ENCODE measurements at regions not wholly inside any gene's neighbourhood (a gene's known extent, or its start where the extent isn't known, plus 50 kb on each side); places are given as distances from the start of the nearest gene placed in this dataset.

- peak; percentile 83 for DNase-seq (ENCODE audit: low spot score)
Measured at GRCh38 chr6:30396833-30397479, 52.0 kb downstream of the RPP21 start.

GRCh38 chr6:30397697-30398096 is 52.7 kb downstream of the RPP21 start:
- DNase-seq (ENCODE audit: low spot score): no peak

GRCh38 chr6:30399390-30400058 is 54.6 kb downstream of the RPP21 start:
- no peak for DNase-seq (ENCODE audit: low spot score)

GRCh38 chr6:30405934-30406333 is 61.0 kb downstream of the RPP21 start:
- DNase-seq (ENCODE audit: low spot score): no peak

GRCh38 chr6:30409184-30409583 is 64.2 kb downstream of the RPP21 start:
- DNase-seq (ENCODE audit: low spot score): no peak

- DNase-seq (ENCODE audit: low spot score): peak; percentile 68
Measured at GRCh38 chr6:30411515-30412207, 66.7 kb downstream of the RPP21 start.

GRCh38 chr6:30418448-30418847 is 70.9 kb upstream of the HLA-E start:
- DNase-seq (ENCODE audit: low spot score): no peak

- no peak for DNase-seq (ENCODE audit: low spot score)
Measured at GRCh38 chr6:30424549-30424948, 64.8 kb upstream of the HLA-E start.
